ENCODE measurements at regions not wholly inside any gene's neighbourhood (a gene's known extent, or its start where the extent isn't known, plus 50 kb on each side); places are given as distances from the start of the nearest gene placed in this dataset.

- intact Hi-C loops (cut with DNase I; ENCODE audit: low total_unique reads), result no loop called here
- 67 to 80% (median 68%) methylated on average over 6 of the region's 6 CpGs for WGBS, 5 donors
- no peak for DNase-seq
- Histone ChIP-seq H3K36me3 (no peaks in the 10 kb centered on the region), H3K27me3 (no peaks in the 10 kb centered on the region), H3K9me3 (peaks cover 0 to 9% (median 3%) of the 10 kb centered on the region in 4 donors), H3K4me1 (no peaks in the 10 kb centered on the region), H3K4me3 (no peak overlapping the region), H3K27ac (no peak overlapping the region)
- no peak for TF ChIP-seq POLR2AphosphoS5 (IDR thresholded peaks at IDR 0.05)
- TF ChIP-seq EP300 (IDR thresholded peaks at IDR 0.05), result no peak
- TF ChIP-seq POLR2A (IDR thresholded peaks at IDR 0.05), result no peak
- TF ChIP-seq CTCF (IDR thresholded peaks at IDR 0.05), result no peak
Observed at GRCh38 chr3:28008235-28008634, 233.2 kb upstream of the CMC1 start.

DNA sequence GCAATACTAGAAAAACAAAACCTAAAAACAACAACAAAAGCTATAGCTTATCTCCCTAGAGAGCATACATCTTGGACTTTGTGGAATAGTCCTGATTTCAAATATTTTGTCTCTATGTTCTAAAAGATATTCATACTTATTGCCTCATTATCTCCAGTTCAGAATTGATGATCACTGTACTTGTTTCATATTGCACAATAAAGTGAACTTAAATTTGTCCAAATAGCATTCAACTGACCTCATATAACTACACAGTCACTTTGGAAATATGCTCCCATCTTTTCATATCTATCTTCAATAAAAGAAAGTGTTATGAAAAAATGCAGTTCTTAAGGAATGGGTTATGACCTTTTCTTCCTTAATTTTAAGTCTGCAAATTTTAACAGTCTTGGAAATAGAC, 228.6 kb upstream of the CMC1 start:
- intact Hi-C loops (cut with DNase I; ENCODE audit: low total_unique reads), result no loop called here
- no peak overlapping the region for H3K27ac ChIP-seq
- no peak overlapping the region for H3K4me3 ChIP-seq
- no peak for DNase-seq
- no peaks in the 10 kb centered on the region for H3K4me1 ChIP-seq
- no peaks in the 10 kb centered on the region for H3K27me3 ChIP-seq
- no peaks in the 10 kb centered on the region for H3K36me3 ChIP-seq
- no peaks in the 10 kb centered on the region for H3K9me3 ChIP-seq
- TF ChIP-seq POLR2A (IDR thresholded peaks at IDR 0.05), result no peak
- no peak for TF ChIP-seq EP300 (IDR thresholded peaks at IDR 0.05)
- TF ChIP-seq POLR2AphosphoS5 (IDR thresholded peaks at IDR 0.05), result no peak
- no peak for TF ChIP-seq CTCF (IDR thresholded peaks at IDR 0.05)

GRCh38 chr3:28013864-28014473, 227.4 kb upstream of the CMC1 start:
- Histone ChIP-seq H3K4me3 (no peak overlapping the region), H3K36me3 (no peaks in the 10 kb centered on the region), H3K4me1 (no peaks in the 10 kb centered on the region), H3K9me3 (no peaks in the 10 kb centered on the region), H3K27me3 (no peaks in the 10 kb centered on the region), H3K27ac (no peak overlapping the region)
- DNase-seq, result no peak
- intact Hi-C loops (cut with DNase I; ENCODE audit: low total_unique reads), result no loop called here
- TF ChIP-seq CTCF (IDR thresholded peaks at IDR 0.05) (no peak), POLR2A (IDR thresholded peaks at IDR 0.05) (no peak), POLR2AphosphoS5 (IDR thresholded peaks at IDR 0.05) (no peak), EP300 (IDR thresholded peaks at IDR 0.05) (no peak)
- 64 to 81% (median 75%) methylated on average over 6 of the region's 6 CpGs for WGBS, 5 donors

DNA sequence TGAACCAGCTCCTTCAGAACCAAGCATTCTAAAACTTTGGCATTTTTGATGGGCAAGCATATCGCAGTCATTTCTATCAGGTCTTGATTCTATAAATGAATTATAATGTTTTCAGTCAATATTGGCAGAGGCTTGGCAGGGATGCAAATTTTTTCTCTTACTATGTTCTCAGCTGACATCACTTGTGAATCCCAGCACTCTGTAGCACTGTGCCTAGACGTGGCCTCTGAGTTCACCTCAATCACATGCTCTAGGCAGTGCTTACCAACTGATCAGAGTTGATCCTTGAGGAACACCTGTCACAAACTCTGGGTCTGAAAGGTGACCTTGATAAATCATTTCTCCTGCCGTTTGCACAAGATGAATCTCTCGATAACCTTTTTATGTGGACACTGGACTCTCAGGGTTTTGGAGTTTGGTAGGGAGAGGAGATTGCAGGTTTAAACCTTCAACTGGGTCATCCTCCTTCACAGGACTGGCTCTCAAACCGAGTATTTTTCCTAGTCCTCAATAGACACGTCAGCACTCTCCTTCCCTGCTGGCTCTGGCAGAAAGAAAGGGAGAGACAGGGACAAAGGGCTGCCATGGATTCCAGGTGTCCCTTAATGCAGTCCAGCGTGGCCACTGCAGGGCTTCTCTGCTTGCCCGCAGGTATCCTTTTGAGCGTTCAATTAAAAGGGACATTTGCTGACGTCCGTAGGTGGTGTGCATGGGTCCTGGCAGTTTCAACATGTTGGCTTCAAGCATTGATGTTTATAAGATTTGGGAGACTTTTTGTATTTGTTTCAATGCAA, 222.3 kb upstream of the CMC1 start:
- no peak for TF ChIP-seq POLR2AphosphoS5 (IDR thresholded peaks at IDR 0.05)
- no peak for TF ChIP-seq POLR2A (IDR thresholded peaks at IDR 0.05)
- TF ChIP-seq CTCF (IDR thresholded peaks at IDR 0.05), result no peak
- TF ChIP-seq EP300 (IDR thresholded peaks at IDR 0.05), result no peak
- no peaks in the 10 kb centered on the region for H3K36me3 ChIP-seq
- WGBS, 5 donors, result 62 to 75% (median 69%) methylated on average over 11 of the region's 11 CpGs
- H3K27ac ChIP-seq, result no peak overlapping the region
- H3K4me1 ChIP-seq, result no peaks in the 10 kb centered on the region
- intact Hi-C loops (cut with DNase I; ENCODE audit: low total_unique reads), result no loop called here
- no peaks in the 10 kb centered on the region for H3K27me3 ChIP-seq
- no peak overlapping the region for H3K4me3 ChIP-seq
- peaks cover 0 to 9% (median 7%) of the 10 kb centered on the region in 4 donors for H3K9me3 ChIP-seq
- no peak for DNase-seq
